ENCODE measurements at regions not wholly inside any gene's neighbourhood (a gene's known extent, or its start where the extent isn't known, plus 50 kb on each side); places are given as distances from the start of the nearest gene placed in this dataset.

DNA sequence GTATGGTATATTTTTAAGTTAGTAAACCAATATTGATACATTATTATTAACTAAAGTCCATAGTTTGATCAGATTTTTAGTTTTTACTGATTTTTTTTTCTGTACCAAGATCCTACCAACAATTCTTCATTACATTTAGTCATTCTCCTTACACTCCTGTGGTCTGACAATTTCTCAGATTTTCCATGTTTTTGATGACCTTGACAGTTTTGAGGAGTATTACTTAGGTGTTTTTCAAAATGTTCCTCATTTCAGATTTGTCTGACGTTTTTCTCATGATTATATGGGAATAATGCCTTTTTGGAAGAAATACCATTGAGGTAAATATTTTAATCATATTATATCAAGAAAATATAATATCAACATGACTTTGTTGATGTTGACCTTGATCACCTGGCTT lies 423.8 kb downstream of the PPP4R3C start:
- TF ChIP-seq, protein P1, sequence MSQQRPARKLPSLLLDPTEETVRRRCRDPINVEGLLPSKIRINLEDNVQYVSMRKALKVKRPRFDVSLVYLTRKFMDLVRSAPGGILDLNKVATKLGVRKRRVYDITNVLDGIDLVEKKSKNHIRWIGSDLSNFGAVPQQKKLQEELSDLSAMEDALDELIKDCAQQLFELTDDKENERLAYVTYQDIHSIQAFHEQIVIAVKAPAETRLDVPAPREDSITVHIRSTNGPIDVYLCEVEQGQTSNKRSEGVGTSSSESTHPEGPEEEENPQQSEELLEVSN (IDR thresholded peaks at IDR 0.05; ENCODE audit: borderline replicate concordance, low read depth), result no peak
- TF ChIP-seq, protein P2, sequence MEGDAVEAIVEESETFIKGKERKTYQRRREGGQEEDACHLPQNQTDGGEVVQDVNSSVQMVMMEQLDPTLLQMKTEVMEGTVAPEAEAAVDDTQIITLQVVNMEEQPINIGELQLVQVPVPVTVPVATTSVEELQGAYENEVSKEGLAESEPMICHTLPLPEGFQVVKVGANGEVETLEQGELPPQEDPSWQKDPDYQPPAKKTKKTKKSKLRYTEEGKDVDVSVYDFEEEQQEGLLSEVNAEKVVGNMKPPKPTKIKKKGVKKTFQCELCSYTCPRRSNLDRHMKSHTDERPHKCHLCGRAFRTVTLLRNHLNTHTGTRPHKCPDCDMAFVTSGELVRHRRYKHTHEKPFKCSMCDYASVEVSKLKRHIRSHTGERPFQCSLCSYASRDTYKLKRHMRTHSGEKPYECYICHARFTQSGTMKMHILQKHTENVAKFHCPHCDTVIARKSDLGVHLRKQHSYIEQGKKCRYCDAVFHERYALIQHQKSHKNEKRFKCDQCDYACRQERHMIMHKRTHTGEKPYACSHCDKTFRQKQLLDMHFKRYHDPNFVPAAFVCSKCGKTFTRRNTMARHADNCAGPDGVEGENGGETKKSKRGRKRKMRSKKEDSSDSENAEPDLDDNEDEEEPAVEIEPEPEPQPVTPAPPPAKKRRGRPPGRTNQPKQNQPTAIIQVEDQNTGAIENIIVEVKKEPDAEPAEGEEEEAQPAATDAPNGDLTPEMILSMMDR (IDR thresholded peaks at IDR 0.05), result no peak
- TF ChIP-seq EP300 (IDR thresholded peaks at IDR 0.05) (no peak), RAD21 (conservative IDR thresholded peaks at IDR 0.05 in 1 of 2, IDR thresholded peaks at IDR 0.05 in 1 of 2) (no peak), MYC (IDR thresholded peaks at IDR 0.05; ENCODE audit: borderline replicate concordance, low read length) (no peak), BHLHE40 (IDR thresholded peaks at IDR 0.05; ENCODE audit: low read depth, low read length) (no peak), MAFK (IDR thresholded peaks at IDR 0.05; ENCODE audit: partially characterized antibody) (peak; percentile 32), POLR2A (IDR thresholded peaks at IDR 0.05; ENCODE audit: low read length) (no peak), ESRRA (IDR thresholded peaks at IDR 0.05; ENCODE audit: borderline replicate concordance, low read length) (no peak)
- TF ChIP-seq, protein P3, sequence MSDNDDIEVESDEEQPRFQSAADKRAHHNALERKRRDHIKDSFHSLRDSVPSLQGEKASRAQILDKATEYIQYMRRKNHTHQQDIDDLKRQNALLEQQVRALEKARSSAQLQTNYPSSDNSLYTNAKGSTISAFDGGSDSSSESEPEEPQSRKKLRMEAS (IDR thresholded peaks at IDR 0.05), result no peak
- TF ChIP-seq, protein P4, sequence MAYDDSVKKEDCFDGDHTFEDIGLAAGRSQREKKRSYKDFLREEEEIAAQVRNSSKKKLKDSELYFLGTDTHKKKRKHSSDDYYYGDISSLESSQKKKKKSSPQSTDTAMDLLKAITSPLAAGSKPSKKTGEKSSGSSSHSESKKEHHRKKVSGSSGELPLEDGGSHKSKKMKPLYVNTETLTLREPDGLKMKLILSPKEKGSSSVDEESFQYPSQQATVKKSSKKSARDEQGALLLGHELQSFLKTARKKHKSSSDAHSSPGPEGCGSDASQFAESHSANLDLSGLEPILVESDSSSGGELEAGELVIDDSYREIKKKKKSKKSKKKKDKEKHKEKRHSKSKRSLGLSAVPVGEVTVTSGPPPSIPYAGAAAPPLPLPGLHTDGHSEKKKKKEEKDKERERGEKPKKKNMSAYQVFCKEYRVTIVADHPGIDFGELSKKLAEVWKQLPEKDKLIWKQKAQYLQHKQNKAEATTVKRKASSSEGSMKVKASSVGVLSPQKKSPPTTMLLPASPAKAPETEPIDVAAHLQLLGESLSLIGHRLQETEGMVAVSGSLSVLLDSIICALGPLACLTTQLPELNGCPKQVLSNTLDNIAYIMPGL (CRISPR knock-in tag; IDR thresholded peaks at IDR 0.05; ENCODE audit: borderline replicate concordance), result no peak
- TF ChIP-seq, protein P5, sequence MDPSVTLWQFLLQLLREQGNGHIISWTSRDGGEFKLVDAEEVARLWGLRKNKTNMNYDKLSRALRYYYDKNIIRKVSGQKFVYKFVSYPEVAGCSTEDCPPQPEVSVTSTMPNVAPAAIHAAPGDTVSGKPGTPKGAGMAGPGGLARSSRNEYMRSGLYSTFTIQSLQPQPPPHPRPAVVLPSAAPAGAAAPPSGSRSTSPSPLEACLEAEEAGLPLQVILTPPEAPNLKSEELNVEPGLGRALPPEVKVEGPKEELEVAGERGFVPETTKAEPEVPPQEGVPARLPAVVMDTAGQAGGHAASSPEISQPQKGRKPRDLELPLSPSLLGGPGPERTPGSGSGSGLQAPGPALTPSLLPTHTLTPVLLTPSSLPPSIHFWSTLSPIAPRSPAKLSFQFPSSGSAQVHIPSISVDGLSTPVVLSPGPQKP (IDR thresholded peaks at IDR 0.05; ENCODE audit: low read depth, low read length), result no peak
- TF ChIP-seq, protein P6, sequence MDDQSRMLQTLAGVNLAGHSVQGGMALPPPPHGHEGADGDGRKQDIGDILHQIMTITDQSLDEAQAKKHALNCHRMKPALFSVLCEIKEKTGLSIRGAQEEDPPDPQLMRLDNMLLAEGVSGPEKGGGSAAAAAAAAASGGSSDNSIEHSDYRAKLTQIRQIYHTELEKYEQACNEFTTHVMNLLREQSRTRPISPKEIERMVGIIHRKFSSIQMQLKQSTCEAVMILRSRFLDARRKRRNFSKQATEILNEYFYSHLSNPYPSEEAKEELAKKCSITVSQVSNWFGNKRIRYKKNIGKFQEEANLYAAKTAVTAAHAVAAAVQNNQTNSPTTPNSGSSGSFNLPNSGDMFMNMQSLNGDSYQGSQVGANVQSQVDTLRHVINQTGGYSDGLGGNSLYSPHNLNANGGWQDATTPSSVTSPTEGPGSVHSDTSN (IDR thresholded peaks at IDR 0.05), result no peak
- TF ChIP-seq, protein P7, sequence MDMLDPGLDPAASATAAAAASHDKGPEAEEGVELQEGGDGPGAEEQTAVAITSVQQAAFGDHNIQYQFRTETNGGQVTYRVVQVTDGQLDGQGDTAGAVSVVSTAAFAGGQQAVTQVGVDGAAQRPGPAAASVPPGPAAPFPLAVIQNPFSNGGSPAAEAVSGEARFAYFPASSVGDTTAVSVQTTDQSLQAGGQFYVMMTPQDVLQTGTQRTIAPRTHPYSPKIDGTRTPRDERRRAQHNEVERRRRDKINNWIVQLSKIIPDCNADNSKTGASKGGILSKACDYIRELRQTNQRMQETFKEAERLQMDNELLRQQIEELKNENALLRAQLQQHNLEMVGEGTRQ (IDR thresholded peaks at IDR 0.05), result no peak

All from A549 (cell line).